BJ (cell line): ENCODE measurements at regions not wholly inside any gene's neighbourhood (a gene's known extent, or its start where the extent isn't known, plus 50 kb on each side); places are given as distances from the start of the nearest gene placed in this dataset.

Experiments
- CTCF ChIA-PET: fragments of 350-600 bp; formaldehyde crosslinking; extraction: SDS; loops from one replicate; lab custom pipeline; 2021; ENCODE audit warnings: antibody characterized with exemption, inconsistent platforms; lab: Yijun Ruan, JAX
- POLR2A ChIA-PET: fragments of 300-600 bp; sonication (Branson Sonifier 250); formaldehyde crosslinking; extraction: SDS; loops from one replicate; lab custom pipeline; 2021; ENCODE audit warnings: antibody characterized with exemption; lab: Charles Lee
- DNase-seq: peaks from one replicate; pipeline ENCODE4 v3.0.0-alpha.2; 2011; ENCODE audit warnings: low read depth
- H3K27me3 ChIP-seq: 2 replicates; pipeline ENCODE4 v1.6.0; 2011; ENCODE audit warnings: low read length; ENCODE audit not compliant: control insufficient read depth, insufficient read depth
- H3K36me3 ChIP-seq: 2 replicates; pipeline ENCODE4 v1.5.1; 2011; ENCODE audit warnings: low read length; ENCODE audit not compliant: control insufficient read depth, insufficient read depth
- H3K4me3 ChIP-seq: 2 replicates; pipeline ENCODE4 v1.5.1; 2011; ENCODE audit warnings: low read depth, mild to moderate bottlenecking, control low read depth, low read length
- TF ChIP-seq, protein P1 (sequence below): IDR thresholded peaks from 2 replicates; pipeline ENCODE4 v1.5.1; 2011; ENCODE audit warnings: low read depth, mild to moderate bottlenecking, control low read depth, inconsistent platforms, low read length, moderate library complexity; ENCODE audit not compliant: insufficient read depth

DNA sequence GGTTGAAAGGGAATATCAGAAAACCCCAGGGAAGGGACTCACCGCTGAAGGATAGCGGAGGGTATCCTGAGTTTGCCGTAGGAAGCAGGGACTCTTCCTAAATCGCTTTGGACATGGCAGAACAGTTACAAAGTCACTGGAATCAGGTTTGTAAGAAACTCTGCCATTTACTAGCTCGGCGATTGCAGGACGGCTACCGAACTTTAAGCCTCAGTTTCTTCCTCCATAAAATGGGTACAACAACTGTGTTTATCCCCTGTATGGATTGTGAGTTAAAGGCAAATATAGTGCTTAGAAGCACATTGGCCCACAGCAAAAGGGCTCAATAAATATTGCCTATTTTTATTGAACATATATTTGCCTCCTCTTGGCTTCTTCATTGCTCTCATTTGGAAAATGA lies 90.6 kb downstream of the MAF start:
- Histone ChIP-seq H3K4me3 (no peak overlapping the region), H3K27me3 (no peaks in the 10 kb centered on the region), H3K36me3 (no peaks in the 10 kb centered on the region)
- ChIA-PET CTCF (no interaction called here), POLR2A (no interaction called here)
- TF ChIP-seq, protein P1, sequence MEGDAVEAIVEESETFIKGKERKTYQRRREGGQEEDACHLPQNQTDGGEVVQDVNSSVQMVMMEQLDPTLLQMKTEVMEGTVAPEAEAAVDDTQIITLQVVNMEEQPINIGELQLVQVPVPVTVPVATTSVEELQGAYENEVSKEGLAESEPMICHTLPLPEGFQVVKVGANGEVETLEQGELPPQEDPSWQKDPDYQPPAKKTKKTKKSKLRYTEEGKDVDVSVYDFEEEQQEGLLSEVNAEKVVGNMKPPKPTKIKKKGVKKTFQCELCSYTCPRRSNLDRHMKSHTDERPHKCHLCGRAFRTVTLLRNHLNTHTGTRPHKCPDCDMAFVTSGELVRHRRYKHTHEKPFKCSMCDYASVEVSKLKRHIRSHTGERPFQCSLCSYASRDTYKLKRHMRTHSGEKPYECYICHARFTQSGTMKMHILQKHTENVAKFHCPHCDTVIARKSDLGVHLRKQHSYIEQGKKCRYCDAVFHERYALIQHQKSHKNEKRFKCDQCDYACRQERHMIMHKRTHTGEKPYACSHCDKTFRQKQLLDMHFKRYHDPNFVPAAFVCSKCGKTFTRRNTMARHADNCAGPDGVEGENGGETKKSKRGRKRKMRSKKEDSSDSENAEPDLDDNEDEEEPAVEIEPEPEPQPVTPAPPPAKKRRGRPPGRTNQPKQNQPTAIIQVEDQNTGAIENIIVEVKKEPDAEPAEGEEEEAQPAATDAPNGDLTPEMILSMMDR: no peak
- no peak for DNase-seq

DNA sequence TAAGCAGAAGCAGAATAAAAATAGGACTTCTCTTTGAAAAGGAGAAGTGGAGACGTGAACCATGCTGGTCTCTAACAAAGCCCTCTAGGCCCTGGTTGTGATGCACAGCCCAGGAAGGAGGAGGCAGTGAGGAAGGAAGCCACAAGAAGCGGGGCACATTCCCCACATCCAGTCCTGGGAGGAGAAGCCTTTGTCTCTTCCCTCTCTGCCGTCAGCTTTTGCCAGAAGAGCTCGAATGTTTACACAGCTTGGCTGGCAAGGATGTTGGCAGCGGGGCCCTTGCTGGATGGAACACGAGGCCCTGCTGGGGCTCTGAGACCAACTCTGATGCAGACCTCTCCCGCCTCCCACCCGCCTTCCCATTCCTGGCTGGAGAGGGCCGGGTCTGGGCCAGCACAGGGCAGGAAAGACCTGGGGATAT lies 91.3 kb downstream of the MAF start:
- Histone ChIP-seq H3K4me3 (no peak overlapping the region), H3K36me3 (no peaks in the 10 kb centered on the region), H3K27me3 (no peaks in the 10 kb centered on the region)
- CTCF ChIA-PET: no interaction called here
- TF ChIP-seq, protein P1: no peak
- DNase-seq: no peak
- POLR2A ChIA-PET: no interaction called here

DNA sequence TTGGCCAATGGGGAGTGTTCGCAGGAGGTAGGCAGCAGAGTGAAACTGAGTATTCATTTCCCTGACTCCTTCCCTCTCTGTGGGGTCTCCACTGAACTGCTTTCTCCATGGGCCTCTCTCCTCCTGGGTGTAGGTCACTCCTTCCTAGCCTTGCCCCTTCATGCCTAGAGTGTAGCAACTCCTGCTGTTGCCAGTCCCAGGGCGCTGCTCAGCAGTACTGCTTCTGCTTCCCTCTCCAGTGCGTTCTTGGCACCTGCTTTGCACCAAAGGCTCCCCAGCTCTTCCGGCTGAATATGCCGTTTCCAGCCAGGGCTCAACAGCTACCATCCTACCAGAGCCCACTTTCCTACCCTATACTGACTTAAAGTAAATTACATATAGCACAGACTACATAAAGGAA lies 92.2 kb downstream of the MAF start:
- Histone ChIP-seq H3K27me3 (no peaks in the 10 kb centered on the region), H3K36me3 (no peaks in the 10 kb centered on the region), H3K4me3 (no peak overlapping the region)
- no peak for DNase-seq
- CTCF ChIA-PET: no interaction called here
- TF ChIP-seq, protein P1: no peak
- POLR2A ChIA-PET: no interaction called here

DNA sequence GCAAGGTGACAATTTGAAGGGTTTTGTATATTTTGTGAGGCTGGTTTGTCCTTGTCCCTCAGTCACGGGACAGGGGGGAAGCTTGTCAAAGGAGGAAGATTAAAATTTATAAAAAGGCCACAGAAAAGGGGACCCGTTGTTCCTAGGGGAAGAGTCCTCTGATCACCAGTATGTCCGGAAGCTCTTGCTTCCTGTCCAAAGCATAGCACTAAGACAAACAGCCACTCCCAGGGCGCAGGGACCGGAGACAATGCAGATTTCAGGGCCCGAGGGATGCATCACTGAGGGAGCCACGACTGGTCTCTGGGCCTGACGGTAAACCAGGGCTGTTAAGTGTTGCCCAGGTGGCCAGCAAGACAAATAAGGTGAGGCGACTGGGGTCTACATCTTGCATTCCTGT lies 95.2 kb downstream of the MAF start:
- TF ChIP-seq, protein P1: no peak
- CTCF ChIA-PET: no interaction called here
- POLR2A ChIA-PET: no interaction called here

DNA sequence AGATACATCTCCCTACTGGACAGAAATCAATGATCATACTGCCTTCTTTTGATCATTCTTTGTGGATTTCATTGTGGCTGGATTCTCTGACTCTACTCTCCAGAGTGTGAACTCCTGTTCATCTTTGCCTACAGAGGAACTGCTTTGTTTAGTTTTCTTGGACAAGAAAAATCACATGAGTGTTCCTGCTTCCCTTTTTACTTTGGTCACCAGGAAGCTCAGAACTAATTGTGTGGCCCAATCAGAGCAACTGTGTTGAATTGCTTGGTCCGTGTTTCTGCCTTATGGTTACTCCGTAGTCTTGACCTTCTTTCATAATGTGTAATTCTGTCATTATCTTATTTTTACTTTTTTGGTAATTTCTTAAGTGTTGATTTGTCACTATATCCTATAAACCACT lies 97.0 kb downstream of the MAF start:
- ChIA-PET CTCF (interaction anchor here (0.6 kb wide), 1 partner anchor 1278 kb away, joined by 3 read pairs; no protein-coding TSS in a partner anchor), POLR2A (no interaction called here)
- Histone ChIP-seq H3K27me3 (no peaks in the 10 kb centered on the region), H3K36me3 (no peaks in the 10 kb centered on the region), H3K4me3 (no peak overlapping the region)
- TF ChIP-seq, protein P1: no peak
- DNase-seq: no peak

More for the DNA sequence above, 95.2 kb downstream of the MAF start:
- Histone ChIP-seq H3K36me3 (no peaks in the 10 kb centered on the region), H3K4me3 (no peak overlapping the region), H3K27me3 (no peaks in the 10 kb centered on the region)
- DNase-seq: no peak
